ENCODE measurements at regions not wholly inside any gene's neighbourhood (a gene's known extent, or its start where the extent isn't known, plus 50 kb on each side); places are given as distances from the start of the nearest gene placed in this dataset.

DNA sequence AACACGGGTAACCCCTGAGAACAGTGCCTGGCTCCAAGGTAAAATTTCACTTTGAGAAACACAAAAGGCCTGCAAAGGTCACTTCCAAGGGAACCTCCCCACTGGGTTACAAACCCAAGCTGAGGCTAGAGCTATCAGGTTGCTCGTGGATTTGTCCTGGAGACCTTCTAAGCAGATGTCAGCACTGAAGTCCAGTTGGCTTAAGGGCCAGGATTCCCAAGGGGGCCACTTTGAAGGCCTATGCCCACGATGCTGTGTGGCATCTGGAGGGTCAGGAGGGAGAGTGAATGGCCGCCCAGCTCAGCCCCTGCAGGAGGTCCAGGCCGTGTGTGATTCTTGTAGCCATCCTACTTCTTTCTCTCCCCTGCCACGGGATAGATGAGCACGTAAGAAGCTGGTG lies 100.2 kb upstream of the FSTL4 start:
- DNase-seq, result no peak
- intact Hi-C loops (cut with DNase I), result no loop called here
- ATAC-seq (ENCODE audit: poor library complexity), result no peak

DNA sequence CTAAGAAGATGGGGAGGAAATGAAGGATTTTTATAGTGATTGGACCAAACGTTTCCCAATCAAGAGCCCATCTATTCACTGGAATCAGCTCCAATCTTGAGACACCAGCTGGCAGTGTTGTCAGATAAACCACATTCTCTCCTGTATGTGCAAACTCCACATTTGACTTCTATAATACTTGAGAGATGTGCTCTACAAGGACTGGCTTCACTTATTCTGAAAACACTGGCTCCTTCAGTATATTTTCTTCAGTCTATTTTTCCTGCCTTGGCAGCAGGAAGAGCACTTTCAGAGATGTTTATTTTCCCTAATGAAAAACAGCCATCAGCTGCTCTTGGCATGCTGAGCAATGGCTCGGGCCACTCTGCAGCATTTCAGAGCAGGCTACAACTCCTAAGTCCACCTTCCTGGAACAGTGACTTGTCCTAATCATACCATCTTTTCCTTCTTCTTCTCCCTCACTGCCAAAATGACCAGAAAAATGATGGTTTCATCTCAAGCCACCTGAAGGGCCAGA lies 96.9 kb upstream of the FSTL4 start:
- intact Hi-C loops (cut with DNase I), result no loop called here
- DNase-seq (no peak), ATAC-seq (ENCODE audit: poor library complexity) (no peak)

DNA sequence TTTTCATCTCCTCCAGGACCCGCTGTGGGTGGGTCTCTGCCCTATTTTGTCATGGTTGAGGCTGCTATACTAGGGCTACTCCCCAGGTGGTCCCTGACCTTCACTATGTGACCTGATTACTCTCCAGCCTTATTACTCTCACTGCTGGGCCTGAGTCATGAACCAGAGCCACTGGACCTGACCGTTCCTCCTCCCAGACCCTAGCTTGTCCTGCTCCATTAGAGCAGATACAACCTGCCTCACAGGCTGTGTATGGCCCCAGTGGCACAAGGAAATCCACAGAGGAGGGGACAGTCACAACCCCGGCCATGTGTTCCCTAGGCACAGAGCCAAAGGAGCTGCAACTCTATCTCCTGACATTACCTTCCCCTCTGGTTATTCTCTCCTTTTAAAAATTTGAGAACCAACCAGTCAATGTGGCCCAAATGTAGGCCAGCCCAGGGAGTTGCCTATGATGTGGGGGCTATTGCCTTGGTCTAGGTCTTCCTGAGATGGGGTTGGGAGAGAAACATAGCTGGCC lies 96.0 kb upstream of the FSTL4 start:
- DNase-seq, result no peak
- intact Hi-C loops (cut with DNase I), result no loop called here
- ATAC-seq (ENCODE audit: poor library complexity), result no peak

DNA sequence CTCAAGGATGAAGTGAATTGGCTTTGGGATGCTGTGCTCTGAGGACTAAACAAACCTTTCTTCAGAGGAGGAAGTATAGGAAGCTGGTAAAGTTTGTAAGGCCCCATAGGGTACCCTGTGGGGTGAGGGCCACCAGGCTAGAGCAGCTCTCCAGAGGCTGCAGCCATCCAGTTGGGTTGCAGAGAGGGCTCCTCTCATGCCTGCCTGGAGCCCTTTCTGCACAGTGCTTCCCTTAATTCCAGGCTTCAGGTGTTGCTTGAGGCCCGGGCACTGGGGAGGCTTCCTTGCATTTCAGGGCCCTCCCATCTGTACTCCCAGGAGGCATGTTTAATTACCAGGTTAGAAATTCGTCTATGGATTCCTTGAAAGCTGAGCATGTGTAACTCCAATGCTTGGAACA lies 95.3 kb upstream of the FSTL4 start:
- ATAC-seq (ENCODE audit: poor library complexity), result no peak
- no peak for DNase-seq
- intact Hi-C loops (cut with DNase I), result no loop called here

- no peak for DNase-seq
- intact Hi-C loops (cut with DNase I), result no loop called here
- no peak for ATAC-seq (ENCODE audit: poor library complexity)
These were observed 94.4 kb upstream of the FSTL4 start for GRCh38 chr5:133706506-133707430.

- no peak for ATAC-seq (ENCODE audit: poor library complexity)
- intact Hi-C loops (cut with DNase I), result no loop called here
- no peak for DNase-seq
These were observed 93.0 kb upstream of the FSTL4 start for GRCh38 chr5:133705331-133705730.

DNA sequence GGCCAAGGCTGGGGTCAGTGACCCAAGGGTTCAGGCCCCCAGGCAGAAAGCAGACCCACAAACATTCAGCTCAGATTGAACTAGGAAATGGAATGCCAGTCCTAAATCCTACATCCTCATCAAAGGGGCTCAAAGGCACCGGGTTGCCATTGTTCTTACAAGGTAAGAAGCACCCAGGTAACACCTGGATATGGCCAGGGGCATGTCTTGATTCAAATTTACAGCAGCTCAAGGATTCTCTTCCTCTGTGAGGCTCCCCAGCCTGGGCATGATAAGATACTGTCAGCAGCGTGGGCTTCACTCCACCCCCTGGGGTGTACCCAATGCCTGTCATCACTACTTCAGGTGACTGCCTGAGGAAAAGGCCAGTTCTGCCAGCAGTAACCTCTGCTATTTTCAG lies 92.1 kb upstream of the FSTL4 start:
- intact Hi-C loops (cut with DNase I), result no loop called here
- no peak for DNase-seq
- ATAC-seq (ENCODE audit: poor library complexity), result no peak

GRCh38 chr5:133703935-133704334 lies 91.6 kb upstream of the FSTL4 start:
- intact Hi-C loops (cut with DNase I), result no loop called here
- no peak for ATAC-seq (ENCODE audit: poor library complexity)
- DNase-seq, result no peak

DNA sequence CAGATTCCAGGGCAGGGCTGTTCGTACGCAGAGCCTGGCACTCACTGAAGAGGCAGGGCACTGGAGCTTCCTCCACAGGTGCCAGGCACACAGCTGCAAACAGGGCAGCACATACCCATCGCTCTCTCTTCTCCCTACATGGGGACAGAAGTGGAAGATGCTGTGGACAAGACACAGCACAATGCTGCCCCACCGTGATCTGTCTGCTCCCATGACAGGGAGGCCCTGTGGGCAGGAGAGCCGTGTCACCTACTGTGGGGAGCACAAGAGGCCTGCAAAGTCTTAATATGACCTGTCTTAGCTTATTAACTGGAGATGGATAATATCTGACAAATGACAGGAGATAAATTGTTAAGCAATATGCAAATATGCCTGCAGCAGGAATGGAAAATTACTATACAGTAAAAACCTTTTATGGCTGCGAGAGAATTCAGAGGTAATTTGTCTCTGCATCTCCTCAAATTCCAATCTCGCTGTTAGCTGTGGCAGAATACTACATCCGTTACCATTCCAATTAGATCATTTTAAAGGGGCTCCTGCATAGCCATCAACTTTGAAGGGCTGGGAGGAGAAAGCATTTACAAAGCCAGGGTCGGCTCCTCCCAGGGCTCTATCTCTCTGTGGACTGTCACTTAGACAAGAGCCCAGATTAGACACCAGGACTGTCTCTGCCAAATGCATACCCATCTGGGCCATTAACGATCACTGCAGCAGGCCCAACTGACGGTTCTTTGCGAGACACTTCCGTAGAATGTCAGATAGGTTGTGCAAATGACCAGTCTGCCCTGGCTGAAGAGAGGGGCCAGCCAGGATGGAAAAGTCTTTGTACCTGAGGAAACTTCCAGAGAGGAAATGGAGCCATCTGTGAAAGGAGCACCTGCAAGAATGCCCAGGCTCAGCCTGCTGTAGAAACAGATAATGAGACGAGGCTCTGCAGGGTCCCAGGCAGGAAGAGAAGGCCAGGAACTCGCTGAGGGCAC lies 90.7 kb upstream of the FSTL4 start:
- intact Hi-C loops (cut with DNase I), result no loop called here
- ATAC-seq (ENCODE audit: poor library complexity) (no peak), DNase-seq (no peak)

GRCh38 chr5:133701871-133702270 lies 89.5 kb upstream of the FSTL4 start:
- no peak for DNase-seq
- intact Hi-C loops (cut with DNase I), result no loop called here
- ATAC-seq (ENCODE audit: poor library complexity), result no peak

- intact Hi-C loops (cut with DNase I), result no loop called here
- DNase-seq (no peak), ATAC-seq (ENCODE audit: poor library complexity) (no peak)
These were observed 87.9 kb upstream of the FSTL4 start for GRCh38 chr5:133700251-133700650.

DNA sequence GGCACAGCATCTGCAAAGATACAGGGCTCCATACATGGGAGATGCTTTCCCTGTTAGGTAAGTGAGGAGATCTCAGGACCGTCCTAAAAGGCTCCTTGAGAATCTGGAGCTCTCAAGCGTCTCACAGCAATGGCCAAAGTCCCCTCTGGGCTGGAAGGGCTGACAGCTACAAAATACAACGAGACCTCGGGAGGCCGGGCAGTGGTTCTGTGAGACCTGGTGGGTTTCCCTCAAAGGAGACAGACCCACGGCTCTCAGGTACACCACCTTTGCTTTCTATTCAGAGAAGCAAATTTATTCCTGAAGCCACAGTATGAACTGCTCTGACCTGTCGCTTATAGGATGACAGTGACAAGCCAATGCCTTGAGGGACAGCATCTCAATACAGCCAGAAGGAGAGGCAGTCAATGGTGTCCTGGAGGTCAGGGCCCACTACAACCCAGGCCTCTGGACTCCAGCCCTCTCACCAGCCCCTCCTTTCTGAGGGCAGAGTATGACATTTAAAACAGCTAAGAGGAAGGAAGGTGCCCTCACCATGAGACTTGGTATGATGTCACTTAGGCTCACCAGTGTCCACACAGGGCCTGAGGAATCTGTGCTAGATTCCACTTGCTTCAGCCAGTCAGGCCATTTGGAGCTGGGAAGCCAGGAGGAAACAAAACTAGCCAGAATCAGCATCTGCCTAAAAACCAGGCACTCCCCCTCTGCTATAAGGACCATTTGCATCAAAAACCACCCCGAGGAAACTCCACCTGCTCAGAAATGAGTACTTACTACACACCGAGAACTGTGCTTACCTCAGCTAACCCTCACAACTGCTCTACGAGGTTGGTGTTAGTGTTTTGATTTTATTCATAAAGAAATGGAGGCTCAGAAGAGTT lies 86.5 kb upstream of the FSTL4 start:
- DNase-seq (no peak), ATAC-seq (ENCODE audit: poor library complexity) (no peak)
- intact Hi-C loops (cut with DNase I), result no loop called here

GRCh38 chr5:133698259-133698554 lies 85.9 kb upstream of the FSTL4 start:
- no peak for DNase-seq
- intact Hi-C loops (cut with DNase I), result no loop called here
- no peak for ATAC-seq (ENCODE audit: poor library complexity)

DNA sequence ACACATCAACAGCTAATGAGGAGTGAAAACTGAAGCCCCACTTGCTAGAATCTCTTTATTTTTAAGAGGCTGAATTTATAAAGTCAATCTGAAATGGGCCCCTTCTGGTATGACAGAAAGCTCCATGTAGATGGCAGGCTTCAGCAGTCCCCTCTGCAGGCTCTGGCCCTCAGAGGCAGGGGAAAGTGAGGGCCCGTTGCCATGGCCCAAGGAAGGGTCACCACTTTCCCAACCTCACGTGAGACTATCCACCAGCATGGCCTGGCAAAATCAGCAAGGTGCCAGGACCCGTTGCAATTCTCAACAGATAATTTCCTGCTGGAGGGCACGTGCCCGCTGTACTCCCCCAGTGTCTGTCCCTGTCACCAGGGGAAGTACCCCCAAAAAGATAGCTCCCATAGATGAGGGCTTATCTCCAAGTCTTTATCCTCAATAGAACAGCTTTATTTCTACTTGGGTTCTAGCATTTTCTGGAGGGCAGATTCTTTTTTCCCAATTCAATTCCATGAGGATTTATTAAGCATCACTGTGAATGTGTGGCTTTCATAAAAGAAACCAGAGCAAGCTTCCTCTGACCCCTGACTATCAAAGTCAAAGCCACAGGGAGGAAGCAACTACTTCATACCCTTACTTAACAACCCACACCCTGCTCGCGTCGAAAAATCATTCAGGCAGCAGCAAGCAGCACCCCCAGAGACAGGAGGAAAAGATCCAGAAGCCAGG lies 85.4 kb upstream of the FSTL4 start:
- intact Hi-C loops (cut with DNase I), result no loop called here
- no peak for ATAC-seq (ENCODE audit: poor library complexity)
- DNase-seq, result no peak

DNA sequence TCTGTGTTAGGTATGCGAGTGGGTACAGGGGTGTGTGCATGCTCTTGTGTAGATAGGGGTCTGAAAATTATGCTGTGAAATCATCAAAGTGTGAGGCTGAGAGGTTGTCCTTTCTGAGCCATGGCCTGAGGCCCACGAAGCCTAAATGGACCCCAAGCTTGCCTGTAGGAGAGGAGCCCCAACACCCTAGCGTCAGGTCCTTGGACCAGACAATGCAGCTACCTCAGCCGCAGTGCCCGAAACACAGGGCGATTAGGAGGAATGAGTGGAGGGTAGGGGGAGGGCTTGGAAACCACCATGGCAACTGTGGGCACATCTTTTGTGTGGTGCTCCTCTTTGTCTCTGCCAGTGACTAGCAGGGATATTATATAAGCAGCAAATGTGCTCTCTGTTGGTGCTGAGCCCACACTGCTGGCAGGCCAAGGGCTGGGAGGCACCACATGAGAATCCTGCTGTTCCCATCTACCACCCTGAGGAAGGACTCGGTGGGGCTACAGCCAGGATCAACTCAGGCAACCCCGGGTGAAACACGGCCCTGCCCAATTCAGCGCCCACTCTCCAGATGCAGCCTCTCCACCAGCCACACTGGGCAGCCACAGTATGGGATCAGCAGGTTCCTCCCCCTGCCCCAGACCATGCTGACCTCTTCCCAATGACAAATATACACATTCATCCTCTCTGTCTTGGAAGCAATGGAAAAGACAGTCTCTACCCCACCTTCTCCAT lies 84.6 kb upstream of the FSTL4 start:
- DNase-seq (no peak), ATAC-seq (ENCODE audit: poor library complexity) (no peak)
- intact Hi-C loops (cut with DNase I), result no loop called here

- ATAC-seq (ENCODE audit: poor library complexity) (no peak), DNase-seq (no peak)
- intact Hi-C loops (cut with DNase I), result no loop called here
These were observed 83.8 kb upstream of the FSTL4 start for GRCh38 chr5:133696006-133696584.
